OCI-LY7 (cell line): ENCODE measurements at regions not wholly inside any gene's neighbourhood (a gene's known extent, or its start where the extent isn't known, plus 50 kb on each side); places are given as distances from the start of the nearest gene placed in this dataset.

Source experiments
- BruUV-seq: library from RNA; stranded (reverse); fragments of 400-500 nt; replicated peaks from 2 replicates; lab custom pipeline; 2021; lab: Mats Ljungman, UMichigan
- CTCF ChIA-PET: fragments of 300-600 bp; sonication (Branson Sonifier 250); formaldehyde crosslinking; loops from one replicate; lab custom pipeline; 2022; ENCODE audit warnings: antibody characterized with exemption; ENCODE audit not compliant: unreplicated experiment; lab: Charles Lee
- POLR2A ChIA-PET: fragments of 300-600 bp; sonication (Branson Sonifier 250); formaldehyde crosslinking; loops from one replicate; lab custom pipeline; 2022; ENCODE audit warnings: antibody characterized with exemption; lab: Charles Lee
- DNase-seq: peaks from one replicate; pipeline ENCODE4 v3.0.0-alpha.2; 2015; ENCODE audit warnings: low spot score
- H2AFZ ChIP-seq: fragments of 200-600 bp; sonication (generic), shearing (Covaris generic); 2 replicates; pipeline ENCODE4 v1.6.1; 2014; ENCODE audit warnings: mild to moderate bottlenecking, antibody characterized with exemption, low read length, moderate library complexity
- H3K27ac ChIP-seq: fragments of 200-600 bp; sonication (generic); 2 replicates; pipeline ENCODE4 v1.5.1; 2014; ENCODE audit warnings: mixed run types, low read depth, mild to moderate bottlenecking, moderate library complexity, low read length, inconsistent platforms; ENCODE audit not compliant: poor library complexity, severe bottlenecking
- H3K36me3 ChIP-seq: fragments of 200-600 bp; sonication (generic); 2 replicates; pipeline ENCODE4 v1.6.1; 2014; ENCODE audit warnings: mild to moderate bottlenecking, antibody characterized with exemption, low read length, moderate library complexity, mixed read lengths; ENCODE audit not compliant: insufficient read depth
- H3K4me1 ChIP-seq: fragments of 200-600 bp; sonication (generic); 2 replicates; pipeline ENCODE4 v1.5.1; 2014; ENCODE audit warnings: mild to moderate bottlenecking, low read length; ENCODE audit not compliant: insufficient read depth, poor library complexity, severe bottlenecking
- H3K4me2 ChIP-seq: fragments of 200-600 bp; sonication (generic); 2 replicates; pipeline ENCODE4 v1.6.1; 2014; ENCODE audit warnings: mild to moderate bottlenecking, low read length
- H3K4me3 ChIP-seq: fragments of 200-600 bp; sonication (generic); 2 replicates; pipeline ENCODE4 v1.5.1; 2014; ENCODE audit warnings: mild to moderate bottlenecking, low read depth, low read length; ENCODE audit not compliant: poor library complexity, severe bottlenecking
- H3K79me2 ChIP-seq: fragments of 200-600 bp; sonication (generic); 2 replicates; pipeline ENCODE4 v1.6.1; 2016; ENCODE audit warnings: low read depth, mild to moderate bottlenecking, low read length, moderate library complexity, mixed read lengths; ENCODE audit not compliant: insufficient read depth
- H3K9me2 ChIP-seq: fragments of 200-600 bp; sonication (generic); 2 replicates; pipeline ENCODE4 v1.6.1; 2016; ENCODE audit warnings: mild to moderate bottlenecking, low read length, mixed read lengths; ENCODE audit not compliant: insufficient read depth
- H3K9me3 ChIP-seq: fragments of 200-600 bp; sonication (generic); 2 replicates; pipeline ENCODE4 v1.6.1; 2014; ENCODE audit warnings: mild to moderate bottlenecking, mixed run types, low read length, mixed read lengths
- H4K20me1 ChIP-seq: fragments of 200-600 bp; sonication (generic); 2 replicates; pipeline ENCODE4 v1.6.1; 2014; ENCODE audit warnings: mild to moderate bottlenecking, antibody characterized with exemption, low read length, moderate library complexity, mixed read lengths; ENCODE audit not compliant: insufficient read depth
- EZH2phosphoT487 ChIP-seq: fragments of 200-600 bp; sonication (generic); IDR thresholded peaks from 2 replicates; pipeline ENCODE4 v1.6.1; 2018; ENCODE audit warnings: low read depth, borderline replicate concordance, mild to moderate bottlenecking, mixed run types, antibody characterized with exemption, low read length, moderate library complexity, mixed read lengths
- intact Hi-C: fragments of 100-400 bp; cut with micrococcal nuclease; formaldehyde crosslinking; loops from one replicate; pipeline ENCODE4 v1.10.0; 2022; ENCODE audit not compliant: unreplicated experiment
- TF ChIP-seq, protein P1 (sequence below): fragments of 200-600 bp; sonication (generic); conservative IDR thresholded peaks from 2 replicates; pipeline ENCODE4 v1.5.1; 2014; ENCODE audit warnings: mild to moderate bottlenecking, antibody characterized with exemption, low read length, moderate library complexity, mixed read lengths

DNA sequence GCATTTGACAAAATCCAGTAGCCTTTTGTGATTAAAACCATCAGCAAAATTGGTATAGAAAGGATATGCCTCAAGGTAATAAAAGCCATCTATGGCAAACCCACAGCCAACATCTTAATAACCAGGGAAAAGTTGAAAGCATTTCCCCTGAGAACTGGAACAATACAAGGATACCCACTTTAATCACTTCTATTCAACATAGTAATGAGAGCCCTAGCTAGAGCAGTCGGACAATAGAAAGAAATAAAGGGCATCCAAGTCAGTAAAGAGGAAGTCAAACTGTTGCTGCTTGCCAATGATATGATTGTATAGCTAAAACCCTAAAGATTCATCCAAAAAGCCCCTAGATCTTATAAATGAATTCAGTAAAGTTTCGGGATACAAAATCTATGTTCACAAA lies 1510.3 kb downstream of the PCDH9 start:
- Histone ChIP-seq H3K4me1 (no peaks in the 10 kb centered on the region), H3K9me3 (no peaks in the 10 kb centered on the region), H3K36me3 (no peaks in the 10 kb centered on the region), H3K79me2 (no peaks in the 10 kb centered on the region), H4K20me1 (no peaks in the 10 kb centered on the region), H3K4me2 (no peak overlapping the region), H2AFZ (no peak overlapping the region), H3K9me2 (no peaks in the 10 kb centered on the region), H3K4me3 (no peak overlapping the region), H3K27ac (no peak overlapping the region)
- POLR2A ChIA-PET = no interaction called here
- CTCF ChIA-PET = no interaction called here
- DNase-seq = no peak
- intact Hi-C loops = no loop called here
- no TSS peak for BruUV-seq
- TF ChIP-seq, protein P1, sequence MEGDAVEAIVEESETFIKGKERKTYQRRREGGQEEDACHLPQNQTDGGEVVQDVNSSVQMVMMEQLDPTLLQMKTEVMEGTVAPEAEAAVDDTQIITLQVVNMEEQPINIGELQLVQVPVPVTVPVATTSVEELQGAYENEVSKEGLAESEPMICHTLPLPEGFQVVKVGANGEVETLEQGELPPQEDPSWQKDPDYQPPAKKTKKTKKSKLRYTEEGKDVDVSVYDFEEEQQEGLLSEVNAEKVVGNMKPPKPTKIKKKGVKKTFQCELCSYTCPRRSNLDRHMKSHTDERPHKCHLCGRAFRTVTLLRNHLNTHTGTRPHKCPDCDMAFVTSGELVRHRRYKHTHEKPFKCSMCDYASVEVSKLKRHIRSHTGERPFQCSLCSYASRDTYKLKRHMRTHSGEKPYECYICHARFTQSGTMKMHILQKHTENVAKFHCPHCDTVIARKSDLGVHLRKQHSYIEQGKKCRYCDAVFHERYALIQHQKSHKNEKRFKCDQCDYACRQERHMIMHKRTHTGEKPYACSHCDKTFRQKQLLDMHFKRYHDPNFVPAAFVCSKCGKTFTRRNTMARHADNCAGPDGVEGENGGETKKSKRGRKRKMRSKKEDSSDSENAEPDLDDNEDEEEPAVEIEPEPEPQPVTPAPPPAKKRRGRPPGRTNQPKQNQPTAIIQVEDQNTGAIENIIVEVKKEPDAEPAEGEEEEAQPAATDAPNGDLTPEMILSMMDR = no peak
- no peak for TF ChIP-seq EZH2phosphoT487

DNA sequence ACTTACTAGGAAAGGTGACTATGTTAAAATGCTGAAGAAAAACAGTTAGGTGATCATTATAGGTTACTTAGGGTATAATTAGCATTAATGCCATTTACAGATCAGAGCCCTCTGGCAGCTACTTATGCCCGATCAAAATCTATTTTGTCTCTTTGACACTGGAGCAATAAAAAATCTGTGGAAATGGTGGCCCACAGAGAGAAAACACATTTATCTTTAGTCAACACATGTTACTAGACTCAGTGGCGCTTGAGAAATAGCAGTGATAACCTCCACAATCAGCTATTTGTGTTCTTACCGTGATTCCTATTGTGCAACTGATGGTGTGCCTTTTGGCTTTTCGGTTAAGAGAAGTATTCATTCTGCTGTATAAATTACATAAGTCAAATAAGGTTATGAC lies 1519.6 kb downstream of the PCDH9 start:
- H2AFZ ChIP-seq = no peak overlapping the region
- BruUV-seq = no TSS peak
- no peaks in the 10 kb centered on the region for H3K36me3 ChIP-seq
- POLR2A ChIA-PET = no interaction called here
- no peaks in the 10 kb centered on the region for H3K4me1 ChIP-seq
- H4K20me1 ChIP-seq = no peaks in the 10 kb centered on the region
- H3K4me2 ChIP-seq = no peak overlapping the region
- H3K79me2 ChIP-seq = no peaks in the 10 kb centered on the region
- no peak for DNase-seq
- no peak for TF ChIP-seq EZH2phosphoT487
- TF ChIP-seq, protein P1 = no peak
- H3K9me2 ChIP-seq = no peaks in the 10 kb centered on the region
- no peaks in the 10 kb centered on the region for H3K9me3 ChIP-seq
- CTCF ChIA-PET = no interaction called here
- H3K27ac ChIP-seq = no peak overlapping the region
- intact Hi-C loops = no loop called here
- no peak overlapping the region for H3K4me3 ChIP-seq

DNA sequence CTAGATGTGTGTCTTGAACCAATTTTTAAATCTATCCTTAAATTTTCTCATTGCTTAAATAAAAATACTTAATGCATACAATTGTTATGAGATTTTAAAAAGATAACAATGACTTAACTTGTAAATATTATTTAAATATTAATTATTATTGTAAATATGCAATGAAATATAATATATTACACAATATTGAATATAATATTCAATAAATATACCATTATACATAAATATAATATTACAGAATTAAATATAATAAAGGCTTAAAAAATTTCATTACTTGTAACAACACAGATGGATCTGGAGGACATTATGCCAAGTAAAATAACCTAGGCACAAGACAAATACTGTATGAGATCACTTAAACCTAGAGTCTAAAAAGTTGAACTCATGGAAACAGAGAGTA lies 1532.3 kb downstream of the PCDH9 start:
- CTCF ChIA-PET = no interaction called here
- Histone ChIP-seq H3K4me2 (no peak overlapping the region), H3K9me2 (no peaks in the 10 kb centered on the region), H3K36me3 (no peaks in the 10 kb centered on the region), H3K9me3 (no peaks in the 10 kb centered on the region), H3K27ac (no peak overlapping the region), H3K4me3 (no peak overlapping the region), H4K20me1 (no peaks in the 10 kb centered on the region), H2AFZ (no peak overlapping the region), H3K4me1 (no peaks in the 10 kb centered on the region), H3K79me2 (no peaks in the 10 kb centered on the region)
- intact Hi-C loops = no loop called here
- TF ChIP-seq, protein P1 = no peak
- no peak for TF ChIP-seq EZH2phosphoT487
- no TSS peak for BruUV-seq
- POLR2A ChIA-PET = no interaction called here
- DNase-seq = no peak
